ENCODE measurements at regions not wholly inside any gene's neighbourhood (a gene's known extent, or its start where the extent isn't known, plus 50 kb on each side); places are given as distances from the start of the nearest gene placed in this dataset.

GRCh38 chr3:59658274-59658673, 608.4 kb upstream of the CFAP20DC start:
- no peak for TF ChIP-seq CTCF (IDR thresholded peaks at IDR 0.05)
- no peak overlapping the region for H3K4me3 Mint-ChIP-seq
- no peaks in the 10 kb centered on the region; the same call in 1 of the 2 replicates for H3K27me3 Mint-ChIP-seq (ENCODE audit: insufficient read depth)
- no peaks in the 10 kb centered on the region for H3K36me3 Mint-ChIP-seq (ENCODE audit: low read depth)
- no peak for DNase-seq
- no peak overlapping the region for H3K27ac Mint-ChIP-seq
- peaks cover 15% of the 10 kb centered on the region for H3K9me3 Mint-ChIP-seq
- H3K4me1 Mint-ChIP-seq (ENCODE audit: low read depth), result no peaks in the 10 kb centered on the region

- H3K27ac Mint-ChIP-seq, result no peak overlapping the region
- H3K9me3 Mint-ChIP-seq, result peaks cover 12% of the 10 kb centered on the region
- no peaks in the 10 kb centered on the region; the same call in 1 of the 2 replicates for H3K27me3 Mint-ChIP-seq (ENCODE audit: insufficient read depth)
- H3K36me3 Mint-ChIP-seq (ENCODE audit: low read depth), result no peaks in the 10 kb centered on the region
- no peak for TF ChIP-seq CTCF (IDR thresholded peaks at IDR 0.05)
- no peaks in the 10 kb centered on the region for H3K4me1 Mint-ChIP-seq (ENCODE audit: low read depth)
- DNase-seq, result no peak
- H3K4me3 Mint-ChIP-seq, result no peak overlapping the region
These were observed 605.7 kb upstream of the CFAP20DC start for GRCh38 chr3:59655418-59656015.

DNA sequence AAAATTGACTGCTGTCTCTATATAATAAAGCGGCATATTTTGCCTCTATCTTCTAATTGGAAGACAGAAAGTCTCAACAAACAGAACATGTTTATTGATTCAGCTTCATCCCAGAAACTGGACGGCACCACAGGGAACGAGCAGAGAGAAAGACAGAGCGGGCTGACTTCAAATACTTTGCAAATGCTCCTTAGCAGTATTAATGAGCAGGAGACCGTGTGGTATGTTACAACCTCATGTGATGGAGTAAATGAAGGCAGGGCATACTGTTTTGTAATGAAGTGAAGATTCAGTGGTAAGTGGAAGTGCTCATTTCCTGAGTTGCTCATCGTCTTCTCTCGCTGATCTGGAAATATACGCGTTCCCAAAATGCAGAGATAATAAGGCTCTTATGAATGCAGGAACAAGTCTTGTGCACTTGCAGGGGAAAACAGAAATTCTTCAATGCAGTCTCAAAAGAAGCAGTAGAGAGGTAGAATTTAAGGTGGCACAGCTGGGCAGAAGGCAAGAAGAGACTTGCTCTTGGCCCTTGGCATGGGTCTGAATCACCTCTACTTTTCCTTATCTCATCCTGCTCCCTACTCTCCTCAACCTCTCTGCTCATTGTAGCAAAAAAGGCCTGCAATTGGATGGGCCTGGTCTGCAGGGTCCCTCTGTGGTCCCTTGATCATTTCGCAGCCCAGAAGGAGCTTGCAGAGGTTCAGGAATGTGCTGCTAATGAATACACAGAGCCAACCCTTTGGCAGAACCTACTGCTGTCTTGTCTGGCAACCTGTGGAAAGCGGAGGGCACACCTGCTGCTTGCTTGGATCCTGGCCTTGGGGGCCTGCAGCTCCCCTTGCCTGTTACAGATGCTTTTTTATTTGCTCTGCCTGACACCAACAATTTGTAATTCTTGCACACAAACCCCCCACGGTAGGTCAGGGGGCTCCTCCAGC, 604.9 kb upstream of the CFAP20DC start:
- no peaks in the 10 kb centered on the region for H3K36me3 Mint-ChIP-seq (ENCODE audit: low read depth)
- H3K9me3 Mint-ChIP-seq, result peaks cover 17% of the 10 kb centered on the region
- DNase-seq, result no peak
- no peak overlapping the region for H3K27ac Mint-ChIP-seq
- TF ChIP-seq CTCF (IDR thresholded peaks at IDR 0.05), result no peak
- H3K27me3 Mint-ChIP-seq (ENCODE audit: insufficient read depth), result no peaks in the 10 kb centered on the region; the same call in 1 of the 2 replicates
- no peaks in the 10 kb centered on the region for H3K4me1 Mint-ChIP-seq (ENCODE audit: low read depth)
- H3K4me3 Mint-ChIP-seq, result no peak overlapping the region

GRCh38 chr3:59654123-59654479, 604.3 kb upstream of the CFAP20DC start:
- TF ChIP-seq CTCF (IDR thresholded peaks at IDR 0.05), result no peak

GRCh38 chr3:59653405-59654122, 603.7 kb upstream of the CFAP20DC start:
- peaks cover 28% of the 10 kb centered on the region for H3K9me3 Mint-ChIP-seq
- TF ChIP-seq CTCF (IDR thresholded peaks at IDR 0.05), result no peak
- no peaks in the 10 kb centered on the region for H3K4me1 Mint-ChIP-seq (ENCODE audit: low read depth)
- no peak overlapping the region for H3K27ac Mint-ChIP-seq
- no peaks in the 10 kb centered on the region for H3K36me3 Mint-ChIP-seq (ENCODE audit: low read depth)
- no peak overlapping the region for H3K4me3 Mint-ChIP-seq
- no peak for DNase-seq
- H3K27me3 Mint-ChIP-seq (ENCODE audit: insufficient read depth), result no peaks in the 10 kb centered on the region; the same call in none of the 2 replicates

More at GRCh38 chr3:59654123-59654479, 604.3 kb upstream of the CFAP20DC start:
- Mint-ChIP-seq H3K36me3 (ENCODE audit: low read depth) (no peaks in the 10 kb centered on the region), H3K4me1 (ENCODE audit: low read depth) (no peaks in the 10 kb centered on the region), H3K4me3 (no peak overlapping the region), H3K9me3 (peaks cover 24% of the 10 kb centered on the region), H3K27ac (no peak overlapping the region), H3K27me3 (ENCODE audit: insufficient read depth) (no peaks in the 10 kb centered on the region; the same call in none of the 2 replicates)
- no peak for DNase-seq
